Liver (tissue), 8 donors: ENCODE measurements at regions not wholly inside any gene's neighbourhood (a gene's known extent, or its start where the extent isn't known, plus 50 kb on each side); places are given as distances from the start of the nearest gene placed in this dataset.

Source experiments
- DNase-seq: peaks from one replicate; pipeline ENCODE4 v3.0.0-alpha.2; 2017; ENCODE audit warnings: low spot score
- H3K27ac ChIP-seq, 2 donors: one replicate each; pipeline ENCODE4 v1.7.0; 2013; ENCODE audit warnings: inconsistent platforms in 2 of 2, low read length in 2 of 2, control low read depth in 1 of 2, low read depth in 1 of 2, mild to moderate bottlenecking in 1 of 2
- H3K27me3 ChIP-seq, 4 donors: one replicate each; pipeline versions ENCODE4 v1.6.1 to v1.7.0; 2013; ENCODE audit warnings: low read length in 3 of 4, inconsistent platforms in 1 of 4, mild to moderate bottlenecking in 1 of 4, moderate library complexity in 1 of 4; ENCODE audit not compliant: control insufficient read depth in 4 of 4, insufficient read depth in 4 of 4
- H3K36me3 ChIP-seq, 4 donors: one replicate each; pipeline versions ENCODE4 v1.6.1 to v1.7.0; 2013; ENCODE audit warnings: low read length in 3 of 4, mild to moderate bottlenecking in 3 of 4, low read depth in 1 of 4, moderate library complexity in 1 of 4; ENCODE audit not compliant: control insufficient read depth in 4 of 4, insufficient read depth in 3 of 4
- H3K4me1 ChIP-seq, 4 donors: one replicate each; pipeline versions ENCODE4 v1.6.1 to v1.7.0; 2013; ENCODE audit warnings: low read length in 3 of 4, mild to moderate bottlenecking in 3 of 4, moderate library complexity in 1 of 4; ENCODE audit not compliant: control insufficient read depth in 4 of 4, insufficient read depth in 4 of 4
- H3K4me3 ChIP-seq, 3 donors: one replicate each; pipeline versions ENCODE4 v1.6.1 to v1.7.0; 2013; ENCODE audit warnings: low read length in 3 of 3, control low read depth in 1 of 3, low read depth in 1 of 3, mild to moderate bottlenecking in 1 of 3
- H3K9ac ChIP-seq, 2 donors: one replicate each; pipeline ENCODE4 v1.7.0; 2013; ENCODE audit warnings: low read length in 2 of 2, mild to moderate bottlenecking in 2 of 2, moderate library complexity in 2 of 2, control low read depth in 1 of 2, low read depth in 1 of 2
- H3K9me3 ChIP-seq, 4 donors: one replicate each; pipeline versions ENCODE4 v1.6.1 to v1.7.0; 2013; ENCODE audit warnings: low read length in 3 of 4; ENCODE audit not compliant: control insufficient read depth in 4 of 4
- ATF3 ChIP-seq: IDR thresholded peaks from 2 replicates; pipeline ENCODE4 v1.6.1; 2016; ENCODE audit warnings: antibody characterized with exemption
- HNF4G ChIP-seq: IDR thresholded peaks from 2 replicates; pipeline ENCODE4 v1.6.1; 2016; ENCODE audit warnings: antibody characterized with exemption
- JUND ChIP-seq, 2 donors: IDR thresholded peaks; 2 replicates each; pipeline ENCODE4 v1.6.1; 2016; ENCODE audit warnings: antibody characterized with exemption in 2 of 2
- MAX ChIP-seq: IDR thresholded peaks from 2 replicates; pipeline ENCODE4 v1.6.1; 2016; ENCODE audit warnings: antibody characterized with exemption
- NR2F2 ChIP-seq: IDR thresholded peaks from 2 replicates; pipeline ENCODE4 v1.6.1; 2016; ENCODE audit warnings: antibody characterized with exemption
- RAD21 ChIP-seq, 2 donors: IDR thresholded peaks; 2 replicates each; pipeline ENCODE4 v1.6.1; 2016; ENCODE audit warnings: antibody characterized with exemption in 2 of 2, mild to moderate bottlenecking in 2 of 2
- RXRA ChIP-seq, 2 donors: IDR thresholded peaks; 2 replicates each; pipeline ENCODE4 v1.6.1; 2017 to 2018; ENCODE audit warnings: antibody characterized with exemption in 2 of 2, mild to moderate bottlenecking in 1 of 2
- SP1 ChIP-seq: IDR thresholded peaks from 2 replicates; pipeline ENCODE4 v1.6.1; 2018; ENCODE audit warnings: antibody characterized with exemption, mild to moderate bottlenecking
- TAF1 ChIP-seq: conservative IDR thresholded peaks from 2 replicates; pipeline ENCODE4 v1.6.1; 2016; ENCODE audit warnings: antibody characterized with exemption, mild to moderate bottlenecking
- WGBS: extraction: QIAGEN DNeasy Blood & Tissue Kit; methylation state at CpG from one replicate; pipeline ENCODE4 v1.1.7; 2013; 5-methylcytosine and 5-hydroxymethylcytosine counted together
- TF ChIP-seq, protein P1 (sequence below): fragments of 150-350 bp; IDR thresholded peaks from 2 replicates; pipeline ENCODE4 v1.5.1; 2017; ENCODE audit warnings: improper control_type of control experiment, low read depth, low read length; ENCODE audit not compliant: missing input control
- TF ChIP-seq, protein P2 (sequence below): IDR thresholded peaks from 2 replicates; pipeline ENCODE4 v1.6.1; 2016; ENCODE audit warnings: antibody characterized with exemption, mild to moderate bottlenecking
- donor health status: healthy.
- donor health status: healthy.
- donor health status: healthy.
- donor health status: healthy.
- donor health status: healthy.

- 76% methylated on average over 1 of the region's 1 CpG for WGBS
- no peak overlapping the region for H3K4me3 ChIP-seq
- no peak overlapping the region for H3K27ac ChIP-seq
- no peaks in the 10 kb centered on the region for H3K9me3 ChIP-seq
- TF ChIP-seq RXRA (IDR thresholded peaks at IDR 0.05) (no peak), JUND (IDR thresholded peaks at IDR 0.05) (no peak), NR2F2 (no peak)
- TF ChIP-seq, protein P1, sequence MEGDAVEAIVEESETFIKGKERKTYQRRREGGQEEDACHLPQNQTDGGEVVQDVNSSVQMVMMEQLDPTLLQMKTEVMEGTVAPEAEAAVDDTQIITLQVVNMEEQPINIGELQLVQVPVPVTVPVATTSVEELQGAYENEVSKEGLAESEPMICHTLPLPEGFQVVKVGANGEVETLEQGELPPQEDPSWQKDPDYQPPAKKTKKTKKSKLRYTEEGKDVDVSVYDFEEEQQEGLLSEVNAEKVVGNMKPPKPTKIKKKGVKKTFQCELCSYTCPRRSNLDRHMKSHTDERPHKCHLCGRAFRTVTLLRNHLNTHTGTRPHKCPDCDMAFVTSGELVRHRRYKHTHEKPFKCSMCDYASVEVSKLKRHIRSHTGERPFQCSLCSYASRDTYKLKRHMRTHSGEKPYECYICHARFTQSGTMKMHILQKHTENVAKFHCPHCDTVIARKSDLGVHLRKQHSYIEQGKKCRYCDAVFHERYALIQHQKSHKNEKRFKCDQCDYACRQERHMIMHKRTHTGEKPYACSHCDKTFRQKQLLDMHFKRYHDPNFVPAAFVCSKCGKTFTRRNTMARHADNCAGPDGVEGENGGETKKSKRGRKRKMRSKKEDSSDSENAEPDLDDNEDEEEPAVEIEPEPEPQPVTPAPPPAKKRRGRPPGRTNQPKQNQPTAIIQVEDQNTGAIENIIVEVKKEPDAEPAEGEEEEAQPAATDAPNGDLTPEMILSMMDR: no peak
- H3K27me3 ChIP-seq: no peaks in the 10 kb centered on the region
- H3K4me1 ChIP-seq: no peaks in the 10 kb centered on the region
- no peak overlapping the region for H3K9ac ChIP-seq
- DNase-seq: no peak
- H3K36me3 ChIP-seq: no peaks in the 10 kb centered on the region
Measured at GRCh38 chrX:112946227-112946626, 105.6 kb upstream of the AMOT start.

DNA sequence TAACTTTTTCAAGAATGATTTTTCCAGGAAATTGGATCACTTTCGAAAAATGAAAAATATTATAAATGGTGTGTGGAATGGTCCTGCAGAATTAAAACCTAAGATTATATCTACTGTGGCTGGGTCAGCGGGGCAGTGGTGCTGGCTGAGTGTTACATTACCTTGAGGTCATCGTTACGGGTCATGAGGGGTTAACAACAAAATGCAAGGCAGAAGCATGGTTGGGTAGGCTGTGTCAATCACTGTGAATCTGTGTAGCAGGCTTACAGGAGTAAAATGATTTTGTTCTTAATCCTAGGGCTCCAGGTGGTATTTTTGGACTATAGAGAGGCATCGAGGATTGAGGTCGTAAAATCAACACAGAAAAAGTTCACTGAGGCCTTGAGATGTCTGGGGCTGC lies 105.2 kb upstream of the AMOT start:
- Histone ChIP-seq H3K27me3 (no peaks in the 10 kb centered on the region), H3K36me3 (no peaks in the 10 kb centered on the region), H3K4me3 (no peak overlapping the region), H3K27ac (no peak overlapping the region), H3K9ac (no peak overlapping the region), H3K4me1 (no peaks in the 10 kb centered on the region), H3K9me3 (no peaks in the 10 kb centered on the region)
- TF ChIP-seq RAD21 (IDR thresholded peaks at IDR 0.05): no peak
- TF ChIP-seq SP1: no peak
- no peak for DNase-seq
- WGBS: 85% methylated on average over 6 of the region's 6 CpGs

GRCh38 chrX:112941209-112941837 lies 100.7 kb upstream of the AMOT start:
- DNase-seq: no peak
- Histone ChIP-seq H3K27ac (no peak overlapping the region), H3K4me3 (no peak overlapping the region), H3K36me3 (no peaks in the 10 kb centered on the region), H3K27me3 (no peaks in the 10 kb centered on the region), H3K4me1 (no peaks in the 10 kb centered on the region), H3K9ac (no peak overlapping the region), H3K9me3 (no peaks in the 10 kb centered on the region)
- 37% methylated on average over 6 of the region's 6 CpGs for WGBS
- TF ChIP-seq MAX (no peak), TAF1 (no peak), RAD21 (IDR thresholded peaks at IDR 0.05) (peak; percentile 50 to 56), ATF3 (no peak), HNF4G (no peak)
- TF ChIP-seq, protein P2, sequence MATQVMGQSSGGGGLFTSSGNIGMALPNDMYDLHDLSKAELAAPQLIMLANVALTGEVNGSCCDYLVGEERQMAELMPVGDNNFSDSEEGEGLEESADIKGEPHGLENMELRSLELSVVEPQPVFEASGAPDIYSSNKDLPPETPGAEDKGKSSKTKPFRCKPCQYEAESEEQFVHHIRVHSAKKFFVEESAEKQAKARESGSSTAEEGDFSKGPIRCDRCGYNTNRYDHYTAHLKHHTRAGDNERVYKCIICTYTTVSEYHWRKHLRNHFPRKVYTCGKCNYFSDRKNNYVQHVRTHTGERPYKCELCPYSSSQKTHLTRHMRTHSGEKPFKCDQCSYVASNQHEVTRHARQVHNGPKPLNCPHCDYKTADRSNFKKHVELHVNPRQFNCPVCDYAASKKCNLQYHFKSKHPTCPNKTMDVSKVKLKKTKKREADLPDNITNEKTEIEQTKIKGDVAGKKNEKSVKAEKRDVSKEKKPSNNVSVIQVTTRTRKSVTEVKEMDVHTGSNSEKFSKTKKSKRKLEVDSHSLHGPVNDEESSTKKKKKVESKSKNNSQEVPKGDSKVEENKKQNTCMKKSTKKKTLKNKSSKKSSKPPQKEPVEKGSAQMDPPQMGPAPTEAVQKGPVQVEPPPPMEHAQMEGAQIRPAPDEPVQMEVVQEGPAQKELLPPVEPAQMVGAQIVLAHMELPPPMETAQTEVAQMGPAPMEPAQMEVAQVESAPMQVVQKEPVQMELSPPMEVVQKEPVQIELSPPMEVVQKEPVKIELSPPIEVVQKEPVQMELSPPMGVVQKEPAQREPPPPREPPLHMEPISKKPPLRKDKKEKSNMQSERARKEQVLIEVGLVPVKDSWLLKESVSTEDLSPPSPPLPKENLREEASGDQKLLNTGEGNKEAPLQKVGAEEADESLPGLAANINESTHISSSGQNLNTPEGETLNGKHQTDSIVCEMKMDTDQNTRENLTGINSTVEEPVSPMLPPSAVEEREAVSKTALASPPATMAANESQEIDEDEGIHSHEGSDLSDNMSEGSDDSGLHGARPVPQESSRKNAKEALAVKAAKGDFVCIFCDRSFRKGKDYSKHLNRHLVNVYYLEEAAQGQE: no peak
